HEK293 (cell line): ENCODE measurements at regions not wholly inside any gene's neighbourhood (a gene's known extent, or its start where the extent isn't known, plus 50 kb on each side); places are given as distances from the start of the nearest gene placed in this dataset.

Source experiments
- CTCF ChIA-PET: fragments of 350-600 bp; formaldehyde crosslinking; extraction: SDS; loops from one replicate; lab custom pipeline; 2021; ENCODE audit warnings: antibody characterized with exemption; lab: Yijun Ruan, JAX
- POLR2A ChIA-PET: fragments of 300-600 bp; formaldehyde crosslinking; extraction: SDS; loops from one replicate; lab custom pipeline; 2020; ENCODE audit warnings: antibody characterized with exemption, inconsistent platforms; lab: Yijun Ruan, JAX
- H3K27ac ChIP-seq: fragments of 200-500 bp; sonication (Bioruptor generic); 2 replicates; pipeline ENCODE4 v1.5.1; 2014; ENCODE audit warnings: low read depth, low read length, control low read depth, inconsistent platforms; ENCODE audit errors: extremely low read depth
- H3K36me3 ChIP-seq, 2 experiments: fragments of 200-500 bp in 1 of 2; sonication (Bioruptor generic) in 1 of 2; 1 replicate in 1 of 2; 2 replicates in 1 of 2; pipeline ENCODE4 v1.5.1; 2014 to 2017; ENCODE audit warnings: inconsistent platforms in 2 of 2, low read length in 2 of 2; ENCODE audit not compliant: control insufficient read depth in 2 of 2, insufficient read depth in 1 of 2
- H3K4me1 ChIP-seq: fragments of 200-500 bp; sonication (Bioruptor generic); 2 replicates; pipeline ENCODE4 v1.5.1; 2014; ENCODE audit warnings: mild to moderate bottlenecking, low read length, inconsistent platforms; ENCODE audit not compliant: control insufficient read depth, insufficient read depth
- H3K4me3 ChIP-seq: 2 replicates; pipeline ENCODE4 v1.5.1; 2011; ENCODE audit warnings: low read depth, mild to moderate bottlenecking, control low read depth, low read length, moderate library complexity
- H3K9me3 ChIP-seq: fragments of 200-500 bp; sonication (Bioruptor generic); 2 replicates; pipeline ENCODE4 v1.5.1; 2014; ENCODE audit warnings: low read depth, low read length, inconsistent platforms; ENCODE audit not compliant: control insufficient read depth, insufficient read depth
- PATZ1 ChIP-seq: fragments of 450-650 bp; formaldehyde crosslinking; IDR thresholded peaks from 2 replicates; pipeline ENCODE4 v1.5.1; 2016; ENCODE audit warnings: missing biosample characterization, missing genetic modification characterization
- PRDM1 ChIP-seq: fragments of 450-650 bp; formaldehyde crosslinking; IDR thresholded peaks from 2 replicates; pipeline ENCODE4; 2016; ENCODE audit warnings: missing biosample characterization, missing genetic modification characterization
- TCF7L2 ChIP-seq: IDR thresholded peaks from 2 replicates; pipeline ENCODE4 v1.6.1; 2011; ENCODE audit warnings: low read depth, mild to moderate bottlenecking, inconsistent platforms, low read length, moderate library complexity, borderline replicate concordance
- ZFP41 ChIP-seq: fragments of 450-650 bp; formaldehyde crosslinking; IDR thresholded peaks from 2 replicates; pipeline ENCODE4 v1.5.1; 2016; ENCODE audit warnings: missing biosample characterization, missing genetic modification characterization, borderline replicate concordance
- ZNF121 ChIP-seq: fragments of 450-650 bp; formaldehyde crosslinking; IDR thresholded peaks from 2 replicates; pipeline ENCODE4 v1.5.1; 2016; ENCODE audit warnings: missing biosample characterization, missing genetic modification characterization
- ZNF138 ChIP-seq: fragments of 450-650 bp; formaldehyde crosslinking; IDR thresholded peaks from 2 replicates; pipeline ENCODE4 v1.5.1; 2016; ENCODE audit warnings: missing biosample characterization, missing genetic modification characterization, borderline replicate concordance
- ZNF140 ChIP-seq: fragments of 450-650 bp; formaldehyde crosslinking; IDR thresholded peaks from 2 replicates; pipeline ENCODE4 v1.5.1; 2016; ENCODE audit warnings: missing biosample characterization, missing genetic modification characterization
- ZNF157 ChIP-seq: fragments of 450-650 bp; formaldehyde crosslinking; IDR thresholded peaks from 2 replicates; pipeline ENCODE4 v1.5.1; 2016; ENCODE audit warnings: missing biosample characterization, missing genetic modification characterization
- ZNF354C ChIP-seq: fragments of 450-650 bp; formaldehyde crosslinking; IDR thresholded peaks from 2 replicates; pipeline ENCODE4 v1.5.1; 2016; ENCODE audit warnings: missing biosample characterization, missing genetic modification characterization, low read depth, borderline replicate concordance
- ZNF555 ChIP-seq: fragments of 450-650 bp; formaldehyde crosslinking; conservative IDR thresholded peaks from 2 replicates; pipeline ENCODE4 v1.5.1; 2017; ENCODE audit warnings: missing biosample characterization, mild to moderate bottlenecking, missing genetic modification characterization, inconsistent platforms
- ZNF623 ChIP-seq: fragments of 450-650 bp; formaldehyde crosslinking; IDR thresholded peaks from 2 replicates; pipeline ENCODE4 v1.5.1; 2016; ENCODE audit warnings: missing biosample characterization, missing genetic modification characterization
- ZNF677 ChIP-seq: fragments of 450-650 bp; IDR thresholded peaks from 2 replicates; pipeline ENCODE4 v1.5.0; 2018; ENCODE audit warnings: missing biosample characterization, mild to moderate bottlenecking, missing genetic modification characterization, moderate library complexity
- ZNF76 ChIP-seq: fragments of 450-650 bp; formaldehyde crosslinking; IDR thresholded peaks from 2 replicates; pipeline ENCODE4; 2016; ENCODE audit warnings: low read depth, missing biosample characterization, missing genetic modification characterization, borderline replicate concordance
- ZNF843 ChIP-seq: fragments of 450-650 bp; formaldehyde crosslinking; IDR thresholded peaks from 2 replicates; pipeline ENCODE4 v1.5.1; 2016; ENCODE audit warnings: missing biosample characterization, missing genetic modification characterization
- ZSCAN16 ChIP-seq: fragments of 450-650 bp; formaldehyde crosslinking; IDR thresholded peaks from 2 replicates; pipeline ENCODE4 v1.5.1; 2016; ENCODE audit warnings: missing biosample characterization, missing genetic modification characterization
- TF ChIP-seq, protein P1 (sequence below): fragments of 450-650 bp; formaldehyde crosslinking; IDR thresholded peaks from 2 replicates; pipeline ENCODE4 v1.5.1; 2016; ENCODE audit warnings: missing biosample characterization, missing genetic modification characterization, borderline replicate concordance

- TF ChIP-seq, protein P1, sequence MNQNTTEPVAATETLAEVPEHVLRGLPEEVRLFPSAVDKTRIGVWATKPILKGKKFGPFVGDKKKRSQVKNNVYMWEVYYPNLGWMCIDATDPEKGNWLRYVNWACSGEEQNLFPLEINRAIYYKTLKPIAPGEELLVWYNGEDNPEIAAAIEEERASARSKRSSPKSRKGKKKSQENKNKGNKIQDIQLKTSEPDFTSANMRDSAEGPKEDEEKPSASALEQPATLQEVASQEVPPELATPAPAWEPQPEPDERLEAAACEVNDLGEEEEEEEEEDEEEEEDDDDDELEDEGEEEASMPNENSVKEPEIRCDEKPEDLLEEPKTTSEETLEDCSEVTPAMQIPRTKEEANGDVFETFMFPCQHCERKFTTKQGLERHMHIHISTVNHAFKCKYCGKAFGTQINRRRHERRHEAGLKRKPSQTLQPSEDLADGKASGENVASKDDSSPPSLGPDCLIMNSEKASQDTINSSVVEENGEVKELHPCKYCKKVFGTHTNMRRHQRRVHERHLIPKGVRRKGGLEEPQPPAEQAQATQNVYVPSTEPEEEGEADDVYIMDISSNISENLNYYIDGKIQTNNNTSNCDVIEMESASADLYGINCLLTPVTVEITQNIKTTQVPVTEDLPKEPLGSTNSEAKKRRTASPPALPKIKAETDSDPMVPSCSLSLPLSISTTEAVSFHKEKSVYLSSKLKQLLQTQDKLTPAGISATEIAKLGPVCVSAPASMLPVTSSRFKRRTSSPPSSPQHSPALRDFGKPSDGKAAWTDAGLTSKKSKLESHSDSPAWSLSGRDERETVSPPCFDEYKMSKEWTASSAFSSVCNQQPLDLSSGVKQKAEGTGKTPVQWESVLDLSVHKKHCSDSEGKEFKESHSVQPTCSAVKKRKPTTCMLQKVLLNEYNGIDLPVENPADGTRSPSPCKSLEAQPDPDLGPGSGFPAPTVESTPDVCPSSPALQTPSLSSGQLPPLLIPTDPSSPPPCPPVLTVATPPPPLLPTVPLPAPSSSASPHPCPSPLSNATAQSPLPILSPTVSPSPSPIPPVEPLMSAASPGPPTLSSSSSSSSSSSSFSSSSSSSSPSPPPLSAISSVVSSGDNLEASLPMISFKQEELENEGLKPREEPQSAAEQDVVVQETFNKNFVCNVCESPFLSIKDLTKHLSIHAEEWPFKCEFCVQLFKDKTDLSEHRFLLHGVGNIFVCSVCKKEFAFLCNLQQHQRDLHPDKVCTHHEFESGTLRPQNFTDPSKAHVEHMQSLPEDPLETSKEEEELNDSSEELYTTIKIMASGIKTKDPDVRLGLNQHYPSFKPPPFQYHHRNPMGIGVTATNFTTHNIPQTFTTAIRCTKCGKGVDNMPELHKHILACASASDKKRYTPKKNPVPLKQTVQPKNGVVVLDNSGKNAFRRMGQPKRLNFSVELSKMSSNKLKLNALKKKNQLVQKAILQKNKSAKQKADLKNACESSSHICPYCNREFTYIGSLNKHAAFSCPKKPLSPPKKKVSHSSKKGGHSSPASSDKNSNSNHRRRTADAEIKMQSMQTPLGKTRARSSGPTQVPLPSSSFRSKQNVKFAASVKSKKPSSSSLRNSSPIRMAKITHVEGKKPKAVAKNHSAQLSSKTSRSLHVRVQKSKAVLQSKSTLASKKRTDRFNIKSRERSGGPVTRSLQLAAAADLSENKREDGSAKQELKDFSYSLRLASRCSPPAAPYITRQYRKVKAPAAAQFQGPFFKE (tag by site-specific recombination) = no peak
- TF ChIP-seq ZNF121 (tag by site-specific recombination) = no peak
These were observed 478.2 kb upstream of the RGS6 start (continued) for GRCh38 chr14:71454010-71454409.

DNA sequence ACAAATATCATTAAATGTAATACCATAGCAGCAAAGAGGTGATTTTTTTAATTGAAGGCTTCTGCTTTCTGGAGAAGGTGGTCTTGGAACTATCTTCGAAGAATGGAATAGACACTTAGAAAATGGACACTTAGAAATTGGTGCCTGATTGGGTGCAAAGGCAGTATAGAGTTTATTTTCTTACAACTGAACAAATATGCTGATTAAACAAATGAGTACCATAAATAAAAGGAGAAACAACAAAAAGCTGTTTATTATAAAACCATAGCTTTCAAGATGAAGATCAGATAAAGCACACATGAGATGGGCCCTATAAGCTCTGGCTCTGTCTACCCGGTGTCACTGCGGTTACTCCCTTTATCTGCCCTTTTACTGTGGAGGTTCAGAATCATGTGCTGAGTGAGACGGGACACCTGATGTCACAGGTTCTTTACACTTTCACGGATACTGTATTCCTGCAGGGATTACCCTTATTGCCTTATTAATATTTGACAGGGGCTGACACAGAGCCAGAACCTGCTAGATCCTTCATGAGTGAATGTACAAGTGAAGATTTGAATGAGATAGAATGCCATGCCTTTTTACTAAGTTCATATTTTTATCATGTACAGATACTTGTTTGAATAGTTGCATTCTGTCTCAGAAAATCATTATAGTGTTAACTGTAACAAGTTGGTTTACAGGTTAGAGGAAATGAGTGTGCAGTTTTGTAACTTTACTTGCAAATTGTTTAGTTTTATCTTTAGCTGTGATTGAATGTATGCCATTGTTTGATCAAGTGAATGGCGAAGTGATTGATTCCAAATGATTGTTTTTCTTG is 477.5 kb upstream of the RGS6 start:
- Histone ChIP-seq H3K4me1 (peaks cover 9% of the 10 kb centered on the region; the same call in 1 of the 2 replicates), H3K27ac (no peak overlapping the region), H3K4me3 (no peak overlapping the region), H3K9me3 (no peaks in the 10 kb centered on the region), H3K36me3 (no peaks in the 10 kb centered on the region)
- TF ChIP-seq ZNF138 (no peak), PATZ1 (tag by site-specific recombination) (no peak), ZNF623 (tag by site-specific recombination) (no peak), PRDM1 (tag by site-specific recombination) (no peak), ZNF354C (no peak), ZNF677 (tag by site-specific recombination) (no peak), ZNF157 (tag by site-specific recombination) (no peak), ZNF555 (tag by site-specific recombination) (no peak), ZNF76 (no peak), TCF7L2 (no peak), ZSCAN16 (tag by site-specific recombination) (no peak), ZFP41 (no peak), ZNF843 (tag by site-specific recombination) (no peak), ZNF140 (tag by site-specific recombination) (no peak)
- TF ChIP-seq, protein P1 (tag by site-specific recombination) = no peak
- POLR2A ChIA-PET = no interaction called here
- CTCF ChIA-PET = no interaction called here
